ENCODE measurements at regions not wholly inside any gene's neighbourhood (a gene's known extent, or its start where the extent isn't known, plus 50 kb on each side); places are given as distances from the start of the nearest gene placed in this dataset.

DNA sequence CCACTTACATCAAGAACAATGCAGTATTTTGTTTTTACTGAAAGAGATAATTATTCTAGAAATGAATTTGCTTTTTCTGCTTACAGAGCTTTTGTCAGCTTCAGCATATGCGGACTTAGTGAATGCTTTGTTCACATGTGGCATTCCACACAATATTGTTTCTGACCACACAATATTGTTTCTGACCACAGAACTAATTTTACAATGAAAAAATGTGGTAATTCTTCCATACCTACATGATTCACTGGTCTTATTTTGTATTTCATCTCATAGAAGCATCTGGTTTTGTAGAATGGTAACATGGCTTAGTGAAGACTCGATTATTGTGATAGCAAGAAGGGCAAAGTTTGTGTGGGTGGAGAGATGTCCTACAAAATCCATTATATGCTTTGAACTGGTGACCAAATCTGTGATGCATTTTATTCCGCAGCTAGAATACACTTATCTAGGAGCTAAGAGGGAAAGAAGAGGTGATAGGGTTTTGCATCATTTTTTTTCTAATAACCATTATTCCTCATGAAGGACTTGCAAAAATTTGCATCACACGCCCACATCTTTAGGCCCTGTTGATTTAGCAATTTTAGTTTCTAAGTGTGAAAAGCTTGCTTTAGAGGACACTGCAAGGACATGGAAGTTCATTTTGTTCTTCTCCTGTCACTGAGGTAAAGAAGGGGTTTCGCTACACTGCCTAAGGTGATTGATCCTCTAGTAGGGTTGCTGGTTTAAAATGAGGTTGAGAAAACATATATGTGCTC, 75.3 kb downstream of the HLX start:
- no peak for DNase-seq
- intact Hi-C loops (cut with DNase I), result no loop called here
- no peaks in the 10 kb centered on the region for H3K27me3 ChIP-seq
- 70 to 88% (median 78%) methylated on average over 5 of the region's 5 CpGs for WGBS, 3 donors
- TF ChIP-seq POLR2A (IDR thresholded peaks at IDR 0.05) (no peak), EP300 (IDR thresholded peaks at IDR 0.05) (no peak)
- TF ChIP-seq, protein P1, sequence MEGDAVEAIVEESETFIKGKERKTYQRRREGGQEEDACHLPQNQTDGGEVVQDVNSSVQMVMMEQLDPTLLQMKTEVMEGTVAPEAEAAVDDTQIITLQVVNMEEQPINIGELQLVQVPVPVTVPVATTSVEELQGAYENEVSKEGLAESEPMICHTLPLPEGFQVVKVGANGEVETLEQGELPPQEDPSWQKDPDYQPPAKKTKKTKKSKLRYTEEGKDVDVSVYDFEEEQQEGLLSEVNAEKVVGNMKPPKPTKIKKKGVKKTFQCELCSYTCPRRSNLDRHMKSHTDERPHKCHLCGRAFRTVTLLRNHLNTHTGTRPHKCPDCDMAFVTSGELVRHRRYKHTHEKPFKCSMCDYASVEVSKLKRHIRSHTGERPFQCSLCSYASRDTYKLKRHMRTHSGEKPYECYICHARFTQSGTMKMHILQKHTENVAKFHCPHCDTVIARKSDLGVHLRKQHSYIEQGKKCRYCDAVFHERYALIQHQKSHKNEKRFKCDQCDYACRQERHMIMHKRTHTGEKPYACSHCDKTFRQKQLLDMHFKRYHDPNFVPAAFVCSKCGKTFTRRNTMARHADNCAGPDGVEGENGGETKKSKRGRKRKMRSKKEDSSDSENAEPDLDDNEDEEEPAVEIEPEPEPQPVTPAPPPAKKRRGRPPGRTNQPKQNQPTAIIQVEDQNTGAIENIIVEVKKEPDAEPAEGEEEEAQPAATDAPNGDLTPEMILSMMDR (IDR thresholded peaks at IDR 0.05), result no peak
- H3K4me3 ChIP-seq, result no peak overlapping the region
- H3K36me3 ChIP-seq, result no peaks in the 10 kb centered on the region
- H3K9me3 ChIP-seq, result no peaks in the 10 kb centered on the region
- no peaks in the 10 kb centered on the region for H3K4me1 ChIP-seq (ENCODE audit: insufficient read depth)
- H3K27ac ChIP-seq, result no peak overlapping the region

DNA sequence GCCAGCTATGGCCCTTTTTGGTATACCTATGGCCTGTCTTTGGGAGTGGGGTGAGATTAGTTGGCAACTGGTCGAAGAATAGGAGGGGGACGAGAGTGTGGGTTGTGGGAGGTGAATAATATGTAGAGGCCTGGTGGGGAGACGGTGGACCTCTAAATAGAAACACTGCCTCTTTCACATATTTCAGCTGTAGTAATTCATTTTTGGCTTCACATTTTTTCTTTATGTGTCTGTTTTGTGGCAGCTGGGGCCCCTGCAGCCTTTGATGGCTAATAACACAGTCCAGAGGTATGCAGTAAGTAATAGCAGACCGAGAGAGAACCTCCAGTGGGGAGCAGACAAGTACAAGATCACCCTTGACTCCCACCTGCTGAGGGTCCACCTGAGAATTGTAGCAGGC, 75.9 kb downstream of the HLX start:
- no peak for DNase-seq
- no peak for TF ChIP-seq POLR2A (IDR thresholded peaks at IDR 0.05)
- no peak for TF ChIP-seq EP300 (IDR thresholded peaks at IDR 0.05)
- TF ChIP-seq, protein P1 (IDR thresholded peaks at IDR 0.05), result no peak
- 35 to 55% (median 40%) methylated on average over 4 of the region's 4 CpGs for WGBS, 3 donors
- Histone ChIP-seq H3K4me3 (no peak overlapping the region), H3K9me3 (no peaks in the 10 kb centered on the region), H3K27me3 (no peaks in the 10 kb centered on the region), H3K36me3 (no peaks in the 10 kb centered on the region), H3K4me1 (ENCODE audit: insufficient read depth) (no peaks in the 10 kb centered on the region), H3K27ac (no peak overlapping the region)
- intact Hi-C loops (cut with DNase I), result no loop called here

DNA sequence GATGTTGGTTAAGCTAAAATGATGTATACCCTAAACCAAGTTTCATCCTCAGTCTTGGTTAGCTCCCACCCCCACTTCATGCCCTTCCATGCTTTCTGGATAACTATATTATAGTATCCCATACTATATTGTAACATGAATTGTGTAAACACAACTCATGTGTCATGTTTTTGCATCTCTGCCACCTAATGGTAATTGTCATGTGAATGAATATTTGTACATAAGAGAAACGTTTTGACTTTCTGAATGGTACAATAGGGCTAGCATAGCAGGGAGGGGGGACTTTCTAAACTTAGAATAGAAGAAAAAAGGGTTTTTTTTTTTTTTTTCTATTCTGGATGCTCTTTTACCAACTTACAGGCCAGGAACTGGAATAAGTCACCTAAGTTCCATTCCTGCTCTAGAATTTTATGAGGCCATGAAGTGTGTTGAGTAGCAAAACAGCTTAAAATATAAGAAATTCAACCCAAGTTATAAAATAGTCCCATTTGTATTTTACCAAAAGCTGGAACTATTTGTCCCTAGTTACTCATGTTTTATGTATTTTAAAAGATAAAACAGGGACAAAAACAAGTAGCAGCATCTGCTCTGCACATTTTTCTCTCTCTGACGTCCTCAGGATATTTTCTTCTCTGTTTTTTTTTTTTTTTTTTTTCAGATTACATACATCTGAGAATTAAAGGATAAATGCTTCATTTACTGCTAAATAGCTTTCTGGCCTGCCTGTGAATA, 77.4 kb downstream of the HLX start:
- intact Hi-C loops (cut with DNase I), result no loop called here
- Histone ChIP-seq H3K36me3 (no peaks in the 10 kb centered on the region), H3K27me3 (no peaks in the 10 kb centered on the region), H3K27ac (no peak overlapping the region), H3K4me3 (no peak overlapping the region), H3K9me3 (no peaks in the 10 kb centered on the region), H3K4me1 (ENCODE audit: insufficient read depth) (no peaks in the 10 kb centered on the region)
- WGBS, 3 donors, result 18 to 29% (median 20%) methylated on average over 2 of the region's 2 CpGs
- no peak for TF ChIP-seq POLR2A (IDR thresholded peaks at IDR 0.05)
- TF ChIP-seq EP300 (IDR thresholded peaks at IDR 0.05), result no peak
- TF ChIP-seq, protein P1 (IDR thresholded peaks at IDR 0.05), result no peak
- DNase-seq, result no peak

DNA sequence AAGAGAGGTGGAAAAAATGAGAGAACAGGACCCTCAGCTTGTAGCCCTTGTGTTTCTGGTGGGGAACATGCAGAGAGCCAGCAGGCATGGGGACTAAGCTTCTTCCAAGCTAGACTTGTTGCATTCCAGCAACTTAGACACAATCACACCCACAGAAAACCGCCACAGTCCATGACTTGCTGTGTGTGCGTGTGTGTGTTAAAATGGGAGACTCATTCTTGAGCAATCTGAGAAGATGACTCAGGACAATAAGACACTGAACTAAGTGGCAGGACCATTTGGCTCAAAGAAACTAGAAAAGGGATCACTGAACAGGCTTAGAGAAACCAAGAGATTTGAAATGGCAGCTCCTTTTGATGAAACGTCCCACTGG, 78.0 kb downstream of the HLX start:
- Histone ChIP-seq H3K36me3 (no peaks in the 10 kb centered on the region), H3K27ac (no peak overlapping the region), H3K27me3 (no peaks in the 10 kb centered on the region), H3K9me3 (no peaks in the 10 kb centered on the region), H3K4me3 (no peak overlapping the region), H3K4me1 (ENCODE audit: insufficient read depth) (no peaks in the 10 kb centered on the region)
- 64 to 72% (median 69%) methylated on average over 3 of the region's 3 CpGs for WGBS, 3 donors
- intact Hi-C loops (cut with DNase I), result no loop called here
- TF ChIP-seq EP300 (IDR thresholded peaks at IDR 0.05) (no peak), POLR2A (IDR thresholded peaks at IDR 0.05) (no peak)
- TF ChIP-seq, protein P1 (IDR thresholded peaks at IDR 0.05), result no peak
- DNase-seq, result no peak
